ENCODE measurements at regions not wholly inside any gene's neighbourhood (a gene's known extent, or its start where the extent isn't known, plus 50 kb on each side); places are given as distances from the start of the nearest gene placed in this dataset.

GRCh38 chr3:66567077-66567476, 66.3 kb upstream of the LRIG1 start (continued):
- TF ChIP-seq, protein P1, sequence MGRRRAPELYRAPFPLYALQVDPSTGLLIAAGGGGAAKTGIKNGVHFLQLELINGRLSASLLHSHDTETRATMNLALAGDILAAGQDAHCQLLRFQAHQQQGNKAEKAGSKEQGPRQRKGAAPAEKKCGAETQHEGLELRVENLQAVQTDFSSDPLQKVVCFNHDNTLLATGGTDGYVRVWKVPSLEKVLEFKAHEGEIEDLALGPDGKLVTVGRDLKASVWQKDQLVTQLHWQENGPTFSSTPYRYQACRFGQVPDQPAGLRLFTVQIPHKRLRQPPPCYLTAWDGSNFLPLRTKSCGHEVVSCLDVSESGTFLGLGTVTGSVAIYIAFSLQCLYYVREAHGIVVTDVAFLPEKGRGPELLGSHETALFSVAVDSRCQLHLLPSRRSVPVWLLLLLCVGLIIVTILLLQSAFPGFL (CRISPR knock-in tag; IDR thresholded peaks at IDR 0.05): no peak

GRCh38 chr3:66572090-66572675, 71.4 kb upstream of the LRIG1 start:
- FAIRE-seq: no peak
- H3K9ac ChIP-seq (ENCODE audit: insufficient read depth in 1 of 2, low read depth in 2 of 2, low read length in 2 of 2): no peak overlapping the region
- H3K9me3 ChIP-seq (replicated peaks; ENCODE audit: control insufficient read depth, insufficient read depth, low read depth, low read length): no peaks in the 10 kb centered on the region
- BruUV-seq (replicated peaks): no TSS peak
- H3K4me2 ChIP-seq (ENCODE audit: insufficient read depth, low read length): no peak overlapping the region
- no peaks in the 10 kb centered on the region for H3K9me1 ChIP-seq (ENCODE audit: control insufficient read depth, insufficient read depth, low read length)
- no peaks in the 10 kb centered on the region for H4K20me1 ChIP-seq (replicated peaks; ENCODE audit: control insufficient read depth, insufficient read depth, low read length)
- no peak overlapping the region for H2AFZ ChIP-seq (ENCODE audit: low read depth, low read length)
- in situ Hi-C loops (cut with MboI): no loop called here
- no peak overlapping the region for H3K4me3 ChIP-seq
- no peaks in the 10 kb centered on the region for H3K27me3 ChIP-seq (ENCODE audit: control insufficient read depth in 2 of 2, insufficient read depth in 2 of 2, low read length in 2 of 2)
- WGBS (ENCODE audit: insufficient coverage, low coverage, missing lambda C conversion rate): 1% methylated on average over 5 of the region's 5 CpGs
- no peaks in the 10 kb centered on the region for H3K4me1 ChIP-seq (replicated peaks in 1 of 2; ENCODE audit: control insufficient read depth in 2 of 2, insufficient read depth in 2 of 2, low read length in 2 of 2)
- no peaks in the 10 kb centered on the region for H3K36me3 ChIP-seq (ENCODE audit: control insufficient read depth, insufficient read depth, low read length)
- POLR2A ChIA-PET: no interaction called here
- no peak for DNase-seq (ENCODE audit: extremely low read depth in 1 of 4, low spot score in 3 of 4)
- ATAC-seq: no peak
- CTCF ChIA-PET (ENCODE audit: low intra/inter-chr PET ratio): no interaction called here
- no peak overlapping the region for H3K27ac ChIP-seq (ENCODE audit: extremely low read depth, low read depth, low read length)
- H3K79me2 ChIP-seq (ENCODE audit: control insufficient read depth, insufficient read depth, low read length): no peaks in the 10 kb centered on the region
- intact Hi-C loops (cut with micrococcal nuclease): no loop called here
- TF ChIP-seq NFXL1 (CRISPR knock-in tag; IDR thresholded peaks at IDR 0.05) (no peak), LCOR (CRISPR knock-in tag; IDR thresholded peaks at IDR 0.05) (no peak), SETDB1 (IDR thresholded peaks at IDR 0.05; ENCODE audit: low read length) (no peak), NUFIP1 (IDR thresholded peaks at IDR 0.05; ENCODE audit: partially characterized antibody) (no peak), MLX (CRISPR knock-in tag; conservative IDR thresholded peaks at IDR 0.05) (no peak), KLF16 (IDR thresholded peaks at IDR 0.05) (no peak), HIVEP1 (CRISPR knock-in tag; IDR thresholded peaks at IDR 0.05) (no peak), NFIC (IDR thresholded peaks at IDR 0.05) (no peak), POLR2AphosphoS2 (IDR thresholded peaks at IDR 0.05; ENCODE audit: low read length) (no peak), MCM7 (IDR thresholded peaks at IDR 0.05) (no peak), MEIS2 (IDR thresholded peaks at IDR 0.05; ENCODE audit: partially characterized antibody) (no peak), CBFA2T3 (IDR thresholded peaks at IDR 0.05) (no peak), PRPF4 (IDR thresholded peaks at IDR 0.05; ENCODE audit: insufficient read depth, low read depth, low read length, poor library complexity, severe bottlenecking) (no peak)
- TF ChIP-seq, protein P2, sequence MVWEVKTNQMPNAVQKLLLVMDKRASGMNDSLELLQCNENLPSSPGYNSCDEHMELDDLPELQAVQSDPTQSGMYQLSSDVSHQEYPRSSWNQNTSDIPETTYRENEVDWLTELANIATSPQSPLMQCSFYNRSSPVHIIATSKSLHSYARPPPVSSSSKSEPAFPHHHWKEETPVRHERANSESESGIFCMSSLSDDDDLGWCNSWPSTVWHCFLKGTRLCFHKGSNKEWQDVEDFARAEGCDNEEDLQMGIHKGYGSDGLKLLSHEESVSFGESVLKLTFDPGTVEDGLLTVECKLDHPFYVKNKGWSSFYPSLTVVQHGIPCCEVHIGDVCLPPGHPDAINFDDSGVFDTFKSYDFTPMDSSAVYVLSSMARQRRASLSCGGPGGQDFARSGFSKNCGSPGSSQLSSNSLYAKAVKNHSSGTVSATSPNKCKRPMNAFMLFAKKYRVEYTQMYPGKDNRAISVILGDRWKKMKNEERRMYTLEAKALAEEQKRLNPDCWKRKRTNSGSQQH (CRISPR knock-in tag; IDR thresholded peaks at IDR 0.05): no peak
- TF ChIP-seq, protein P3, sequence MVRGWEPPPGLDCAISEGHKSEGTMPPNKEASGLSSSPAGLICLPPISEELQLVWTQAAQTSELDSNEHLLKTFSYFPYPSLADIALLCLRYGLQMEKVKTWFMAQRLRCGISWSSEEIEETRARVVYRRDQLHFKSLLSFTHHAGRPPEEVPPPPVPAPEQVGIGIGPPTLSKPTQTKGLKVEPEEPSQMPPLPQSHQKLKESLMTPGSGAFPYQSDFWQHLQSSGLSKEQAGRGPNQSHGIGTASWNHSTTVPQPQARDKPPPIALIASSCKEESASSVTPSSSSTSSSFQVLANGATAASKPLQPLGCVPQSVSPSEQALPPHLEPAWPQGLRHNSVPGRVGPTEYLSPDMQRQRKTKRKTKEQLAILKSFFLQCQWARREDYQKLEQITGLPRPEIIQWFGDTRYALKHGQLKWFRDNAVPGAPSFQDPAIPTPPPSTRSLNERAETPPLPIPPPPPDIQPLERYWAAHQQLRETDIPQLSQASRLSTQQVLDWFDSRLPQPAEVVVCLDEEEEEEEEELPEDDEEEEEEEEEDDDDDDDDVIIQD (CRISPR knock-in tag; IDR thresholded peaks at IDR 0.05): no peak
- TF ChIP-seq, protein P4, sequence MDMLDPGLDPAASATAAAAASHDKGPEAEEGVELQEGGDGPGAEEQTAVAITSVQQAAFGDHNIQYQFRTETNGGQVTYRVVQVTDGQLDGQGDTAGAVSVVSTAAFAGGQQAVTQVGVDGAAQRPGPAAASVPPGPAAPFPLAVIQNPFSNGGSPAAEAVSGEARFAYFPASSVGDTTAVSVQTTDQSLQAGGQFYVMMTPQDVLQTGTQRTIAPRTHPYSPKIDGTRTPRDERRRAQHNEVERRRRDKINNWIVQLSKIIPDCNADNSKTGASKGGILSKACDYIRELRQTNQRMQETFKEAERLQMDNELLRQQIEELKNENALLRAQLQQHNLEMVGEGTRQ (CRISPR knock-in tag; IDR thresholded peaks at IDR 0.05): no peak
